HCT116 (cell line): ENCODE measurements at regions not wholly inside any gene's neighbourhood (a gene's known extent, or its start where the extent isn't known, plus 50 kb on each side); places are given as distances from the start of the nearest gene placed in this dataset.
A peak's percentile ranks its signal among the peaks of the same experiment; 100 is the strongest.

Experiments used
- ATAC-seq: fragments of 200-7000 bp; cut with Tn5 transposase; 2 replicates; pipeline ENCODE4 v1.9.1; 2020; ENCODE audit warnings: mild to moderate bottlenecking, moderate library complexity
- BruUV-seq: library from RNA; stranded (reverse); fragments of 400-500 nt; replicated peaks from 2 replicates; lab custom pipeline; 2021; lab: Mats Ljungman, UMichigan
- CTCF ChIA-PET: fragments of 300-600 bp; sonication (Branson Sonifier 250); formaldehyde crosslinking; loops from one replicate; lab custom pipeline; 2021; ENCODE audit warnings: antibody characterized with exemption; lab: Charles Lee
- POLR2A ChIA-PET: fragments of 300-600, 350-600 bp; sonication (Branson Sonifier 250); formaldehyde crosslinking; loops from one replicate; lab custom pipeline; 2021; ENCODE audit warnings: antibody characterized with exemption; lab: Charles Lee
- RAD21 ChIA-PET, 2 experiments: fragments of 300-600 bp; sonication (Branson Sonifier 250); formaldehyde crosslinking; loops; one replicate each; lab custom pipeline; 2023; ENCODE audit warnings: low total read pairs in 2 of 2; ENCODE audit not compliant: uncharacterized antibody in 2 of 2, unreplicated experiment in 2 of 2, low non-redundant PET in 1 of 2; lab: Charles Lee
- DNase-seq: peaks from one replicate; pipeline ENCODE4 v3.0.0-alpha.2; 2010; ENCODE audit warnings: low read depth, low spot score
- H2AFZ ChIP-seq: fragments of 200-600 bp; shearing (Covaris generic), sonication (generic); 2 replicates; pipeline ENCODE4 v1.6.1; 2017; ENCODE audit warnings: low read depth, mixed run types, mixed read lengths, antibody characterized with exemption, low read length; ENCODE audit not compliant: poor library complexity, severe bottlenecking
- H3K27ac ChIP-seq: 2 replicates; pipeline ENCODE4 v1.5.1; 2012; ENCODE audit warnings: low read depth, low read length
- H3K27me3 ChIP-seq: fragments of 200-600 bp; sonication (generic); 2 replicates; pipeline ENCODE4 v1.6.1; 2016; ENCODE audit warnings: mixed run types, low read length, mixed read lengths; ENCODE audit not compliant: insufficient read depth
- H3K36me3 ChIP-seq, 2 experiments: fragments of 200-500 bp in 1 of 2; fragments of 200-600 bp in 1 of 2; sonication (Bioruptor generic) in 1 of 2; sonication (generic) in 1 of 2; 2 replicates each; pipeline versions ENCODE4 v1.5.1 to v1.6.1; 2014 to 2016; ENCODE audit warnings: low read length in 2 of 2, inconsistent platforms in 1 of 2, mixed read lengths in 1 of 2, mixed run types in 1 of 2; ENCODE audit not compliant: insufficient read depth in 2 of 2, control insufficient read depth in 1 of 2
- H3K4me1 ChIP-seq, 2 experiments: fragments of 200-600 bp in 1 of 2; sonication (generic) in 1 of 2; 2 replicates each; pipeline versions ENCODE4 v1.5.1 to v1.6.1; 2012 to 2017; ENCODE audit warnings: low read length in 2 of 2, inconsistent platforms in 1 of 2, mild to moderate bottlenecking in 1 of 2, mixed read lengths in 1 of 2, mixed run types in 1 of 2, moderate library complexity in 1 of 2; ENCODE audit not compliant: insufficient read depth in 2 of 2, control insufficient read depth in 1 of 2
- H3K4me2 ChIP-seq: fragments of 200-600 bp; sonication (generic); 2 replicates; pipeline ENCODE4 v1.6.1; 2017; ENCODE audit warnings: mixed run types, low read length, mixed read lengths
- H3K4me3 ChIP-seq, 2 experiments: fragments of 200-600 bp in 1 of 2; sonication (generic) in 1 of 2; replicated peaks in 1 of 2; 2 replicates each; pipeline ENCODE4 v1.5.1; 2011 to 2016; ENCODE audit warnings: low read length in 2 of 2, control low read depth in 1 of 2, low read depth in 1 of 2, mild to moderate bottlenecking in 1 of 2, mixed read lengths in 1 of 2, mixed run types in 1 of 2
- H3K79me2 ChIP-seq: fragments of 200-600 bp; sonication (generic); 2 replicates; pipeline ENCODE4 v1.6.1; 2017; ENCODE audit warnings: mild to moderate bottlenecking, mixed run types, low read length, moderate library complexity, mixed read lengths; ENCODE audit not compliant: insufficient read depth
- H3K9ac ChIP-seq: fragments of 200-600 bp; sonication (generic); 2 replicates; pipeline ENCODE4 v1.6.1; 2016; ENCODE audit warnings: low read length, mixed read lengths
- H3K9me2 ChIP-seq: fragments of 200-600 bp; sonication (generic), shearing (Covaris generic); 2 replicates; pipeline ENCODE4 v1.6.1; 2017; ENCODE audit warnings: mixed run types, mild to moderate bottlenecking, moderate library complexity; ENCODE audit not compliant: insufficient read depth
- H3K9me3 ChIP-seq, 2 experiments: fragments of 200-500 bp in 1 of 2; fragments of 200-600 bp in 1 of 2; sonication (Bioruptor generic) in 1 of 2; sonication (generic) in 1 of 2; 2 replicates each; pipeline ENCODE4 v1.6.1; 2014 to 2017; ENCODE audit warnings: low read length in 2 of 2, mixed read lengths in 2 of 2, inconsistent platforms in 1 of 2, low read depth in 1 of 2, mild to moderate bottlenecking in 1 of 2, mixed run types in 1 of 2, moderate library complexity in 1 of 2; ENCODE audit not compliant: control insufficient read depth in 1 of 2, insufficient read depth in 1 of 2
- H4K20me1 ChIP-seq: fragments of 200-600 bp; sonication (generic), shearing (Covaris generic); 2 replicates; pipeline ENCODE4 v1.6.1; 2017; ENCODE audit warnings: mixed run types, mild to moderate bottlenecking, moderate library complexity; ENCODE audit not compliant: insufficient read depth
- CBX3 ChIP-seq: IDR thresholded peaks from 2 replicates; pipeline ENCODE4 v1.6.1; 2012; ENCODE audit warnings: low read depth
- CTCF ChIP-seq, 3 experiments: fragments of 200-600 bp in 1 of 3; sonication (generic) in 1 of 3; IDR thresholded peaks in 2 of 3; conservative IDR thresholded peaks in 1 of 3; 2 replicates each; pipeline ENCODE4 v1.5.1; 2012 to 2017; ENCODE audit warnings: low read depth in 2 of 3, low read length in 2 of 3, antibody characterized with exemption in 1 of 3, borderline replicate concordance in 1 of 3, control low read depth in 1 of 3, mild to moderate bottlenecking in 1 of 3, mixed read lengths in 1 of 3, mixed run types in 1 of 3, moderate library complexity in 1 of 3; ENCODE audit not compliant: insufficient read depth in 1 of 3
- JUND ChIP-seq: IDR thresholded peaks from 2 replicates; pipeline ENCODE4 v1.6.1; 2012
- POLR2AphosphoS5 ChIP-seq: IDR thresholded peaks from 2 replicates; pipeline ENCODE4 v1.6.1; 2011; ENCODE audit warnings: mild to moderate bottlenecking, low read depth, low read length, moderate library complexity
- RAD21 ChIP-seq: IDR thresholded peaks from 2 replicates; pipeline ENCODE4 v1.6.1; 2012; ENCODE audit warnings: low read depth, mild to moderate bottlenecking
- SIN3A ChIP-seq: IDR thresholded peaks from 2 replicates; pipeline ENCODE4 v1.6.1; 2012; ENCODE audit warnings: low read depth
- SP1 ChIP-seq: IDR thresholded peaks from 2 replicates; pipeline ENCODE4 v1.6.1; 2012; ENCODE audit warnings: low read depth
- SRF ChIP-seq: IDR thresholded peaks from 2 replicates; pipeline ENCODE4 v1.6.1; 2012; ENCODE audit warnings: low read depth
- TCF7L2 ChIP-seq: IDR thresholded peaks from 2 replicates; pipeline ENCODE4 v1.7.0; 2011; ENCODE audit warnings: borderline replicate concordance, inconsistent platforms; ENCODE audit not compliant: insufficient read depth, insufficient read length; ENCODE audit errors: extremely low read depth
- ZNF274 ChIP-seq: fragments of 200-500 bp; sonication (Bioruptor generic); IDR thresholded peaks from 2 replicates; pipeline ENCODE4 v1.6.1; 2014; ENCODE audit warnings: mild to moderate bottlenecking, low read depth, low read length, inconsistent platforms
- intact Hi-C: fragments of 100-400 bp; cut with micrococcal nuclease; formaldehyde crosslinking; loops from 2 replicates; pipeline ENCODE4 v1.10.0; 2022

GRCh38 chr4:123748806-123749205 is 352.2 kb downstream of the SPRY1 start (continued):
- TF ChIP-seq TCF7L2 (no peak), POLR2AphosphoS5 (no peak), CTCF (IDR thresholded peaks at IDR 0.05 in 2 of 3, conservative IDR thresholded peaks at IDR 0.05 in 1 of 3; ENCODE audit: borderline replicate concordance in 1 of 3, insufficient read depth in 1 of 3, low read depth in 2 of 3, low read length in 2 of 3) (no peak)

- Histone ChIP-seq H3K4me3 (no peak overlapping the region), H4K20me1 (no peaks in the 10 kb centered on the region), H3K9me2 (no peaks in the 10 kb centered on the region), H2AFZ (no peak overlapping the region)
- no peak for ATAC-seq
- TF ChIP-seq RAD21 (no peak), ZNF274 (no peak), SIN3A (no peak), CTCF (IDR thresholded peaks at IDR 0.05 in 2 of 3, conservative IDR thresholded peaks at IDR 0.05 in 1 of 3; ENCODE audit: borderline replicate concordance in 1 of 3, insufficient read depth in 1 of 3, low read depth in 2 of 3, low read length in 2 of 3) (no peak), JUND (no peak), CBX3 (no peak), TCF7L2 (no peak), SRF (no peak), SP1 (no peak)
- TF ChIP-seq, all 23 proteins: peak for 0
- H3K79me2 ChIP-seq: no peaks in the 10 kb centered on the region
- no peaks in the 10 kb centered on the region for H3K27me3 ChIP-seq
- no TSS peak for BruUV-seq
- RAD21 ChIA-PET: no interaction called here
- intact Hi-C loops: no loop called here
- no peak for DNase-seq
- no peak overlapping the region for H3K27ac ChIP-seq
- CTCF ChIA-PET: no interaction called here
- H3K4me2 ChIP-seq: peak overlapping the region; percentile 31; the same call in 1 of the 2 replicates
- peaks cover 7 to 13% of the 10 kb centered on the region in 2 experiments; a peak in 3 of 4 replicates for H3K4me1 ChIP-seq
- H3K9me3 ChIP-seq: no peaks in the 10 kb centered on the region
- POLR2A ChIA-PET: no interaction called here
- no peak overlapping the region for H3K9ac ChIP-seq
- H3K36me3 ChIP-seq: no peaks in the 10 kb centered on the region
Measured at GRCh38 chr4:123749383-123749782, 352.8 kb downstream of the SPRY1 start.
